K562 (cell line): ENCODE measurements at regions not wholly inside any gene's neighbourhood (a gene's known extent, or its start where the extent isn't known, plus 50 kb on each side); places are given as distances from the start of the nearest gene placed in this dataset.

Source experiments
- ATAC-seq: fragments of 200-7000 bp; cut with Tn5 transposase; 3 replicates; pipeline ENCODE4 v1.9.1; 2020; ENCODE audit warnings: moderate library complexity
- BruUV-seq: library from RNA; stranded (reverse); fragments of 400-500 nt; replicated peaks from 2 replicates; lab custom pipeline; 2021; lab: Mats Ljungman, UMichigan
- CTCF ChIA-PET: fragments of 300-600 bp; formaldehyde crosslinking; extraction: SDS; loops from one replicate; lab custom pipeline; 2021; ENCODE audit warnings: low intra/inter-chr PET ratio; lab: Yijun Ruan, JAX
- POLR2A ChIA-PET: fragments of 300-600, 350-650 bp; sonication (Branson Sonifier 250); formaldehyde crosslinking; extraction: SDS; loops from one replicate; lab custom pipeline; 2021; ENCODE audit warnings: antibody characterized with exemption, inconsistent platforms; lab: Yijun Ruan, JAX
- DNase-seq, 4 experiments: peaks; one replicate each; pipeline versions ENCODE4 v3.0.0 to v3.0.0-alpha.2; 2011 to 2018; ENCODE audit warnings: low spot score in 3 of 4, mixed read lengths in 3 of 4; ENCODE audit errors: extremely low read depth in 1 of 4
- FAIRE-seq: peaks from 2 replicates; lab custom pipeline; 2011; peaks lifted over from hg19 to GRCh38; lab: Jason Lieb, UNC
- H2AFZ ChIP-seq: 2 replicates; pipeline ENCODE4 v1.6.0; 2011; ENCODE audit warnings: low read depth, low read length, control low read depth, inconsistent platforms
- H3K27ac ChIP-seq: fragments of 200-600 bp; 3 replicates; pipeline ENCODE4 v1.8.0; 2011; ENCODE audit warnings: low read depth, mild to moderate bottlenecking, control low read depth, inconsistent platforms, low read length, moderate library complexity, mixed read lengths; ENCODE audit errors: extremely low read depth
- H3K27me3 ChIP-seq, 2 experiments: fragments of 300-600 bp in 1 of 2; 2 replicates in 1 of 2; 3 replicates in 1 of 2; pipeline versions ENCODE4 v1.6.0 to v1.8.0; 2011; ENCODE audit warnings: inconsistent platforms in 2 of 2, low read length in 2 of 2, mild to moderate bottlenecking in 1 of 2, mixed read lengths in 1 of 2, moderate library complexity in 1 of 2; ENCODE audit not compliant: control insufficient read depth in 2 of 2, insufficient read depth in 2 of 2
- H3K36me3 ChIP-seq: fragments of 300-600 bp; 3 replicates; pipeline ENCODE4 v1.8.0; 2011; ENCODE audit warnings: mild to moderate bottlenecking, low read length, inconsistent platforms; ENCODE audit not compliant: control insufficient read depth, insufficient read depth
- H3K4me1 ChIP-seq, 2 experiments: fragments of 200-600 bp in 1 of 2; replicated peaks in 1 of 2; 2 replicates in 1 of 2; 3 replicates in 1 of 2; pipeline versions ENCODE4 v1.5.1 to v1.8.0; 2011; ENCODE audit warnings: inconsistent platforms in 2 of 2, low read length in 2 of 2, mild to moderate bottlenecking in 1 of 2, mixed read lengths in 1 of 2, moderate library complexity in 1 of 2; ENCODE audit not compliant: control insufficient read depth in 2 of 2, insufficient read depth in 2 of 2
- H3K4me2 ChIP-seq: 2 replicates; pipeline ENCODE4 v1.6.1; 2011; ENCODE audit warnings: low read length, control low read depth, inconsistent platforms, mixed read lengths; ENCODE audit not compliant: insufficient read depth
- H3K4me3 ChIP-seq: fragments of 200-600 bp; sonication (generic), shearing (Covaris generic); 2 replicates; pipeline ENCODE4 v1.5.1; 2016; ENCODE audit warnings: control low read depth, inconsistent platforms
- H3K79me2 ChIP-seq: fragments of 200-600 bp; 3 replicates; pipeline ENCODE4 v1.8.0; 2011; ENCODE audit warnings: low read length, inconsistent platforms; ENCODE audit not compliant: control insufficient read depth, insufficient read depth
- H3K9ac ChIP-seq, 2 experiments: 2 replicates each; pipeline versions ENCODE4 v1.6.0 to v1.6.1; 2011; ENCODE audit warnings: low read depth in 2 of 2, low read length in 2 of 2, control low read depth in 1 of 2, inconsistent platforms in 1 of 2, mild to moderate bottlenecking in 1 of 2, mixed read lengths in 1 of 2; ENCODE audit not compliant: insufficient read depth in 1 of 2
- H3K9me1 ChIP-seq: one replicate; pipeline ENCODE4 v1.6.0; 2011; ENCODE audit warnings: inconsistent platforms, mild to moderate bottlenecking, low read length, moderate library complexity; ENCODE audit not compliant: control insufficient read depth, insufficient read depth
- H3K9me3 ChIP-seq: replicated peaks from 2 replicates; pipeline ENCODE4 v1.5.1; 2011; ENCODE audit warnings: low read depth, low read length, inconsistent platforms; ENCODE audit not compliant: control insufficient read depth, insufficient read depth
- H4K20me1 ChIP-seq: replicated peaks from 2 replicates; pipeline ENCODE4 v1.6.1; 2011; ENCODE audit warnings: low read length, inconsistent platforms, mixed read lengths; ENCODE audit not compliant: control insufficient read depth, insufficient read depth
- ATF4 ChIP-seq: fragments of 450-650 bp; formaldehyde crosslinking; IDR thresholded peaks from 2 replicates; pipeline ENCODE4 v1.4.0; 2022; ENCODE audit warnings: mild to moderate bottlenecking, moderate library complexity
- CEBPG ChIP-seq, 3 experiments: fragments of 200-800 bp in 1 of 3; sonication (Bioruptor generic) in 1 of 3; sonication (generic) in 1 of 3; formaldehyde crosslinking in 1 of 3; IDR thresholded peaks in 2 of 3; conservative IDR thresholded peaks in 1 of 3; 2 replicates each; pipeline versions ENCODE4 v1.6.1 to v1.8.0; 2016 to 2022; ENCODE audit warnings: missing compliant biosample characterization in 2 of 3, missing genetic modification characterization in 2 of 3, mild to moderate bottlenecking in 1 of 3, missing genetic modification reagents in 1 of 3
- CEBPZ ChIP-seq: fragments of 150-350 bp; IDR thresholded peaks from 2 replicates; pipeline ENCODE4 v1.6.1; 2014; ENCODE audit warnings: low read depth, mild to moderate bottlenecking, low read length, borderline replicate concordance
- E2F4 ChIP-seq: sonication (generic); formaldehyde crosslinking; IDR thresholded peaks from 2 replicates; pipeline ENCODE4 v1.8.0; 2022; ENCODE audit warnings: mild to moderate bottlenecking, low read depth, missing genetic modification reagents
- FOXA1 ChIP-seq: fragments of 450-650 bp; IDR thresholded peaks from 2 replicates; pipeline ENCODE4 v1.6.1; 2016; ENCODE audit warnings: mild to moderate bottlenecking, borderline replicate concordance
- GABPB1 ChIP-seq: sonication (generic); formaldehyde crosslinking; IDR thresholded peaks from 2 replicates; pipeline ENCODE4 v1.8.0; 2022; ENCODE audit warnings: mild to moderate bottlenecking, missing genetic modification reagents
- HDAC6 ChIP-seq: IDR thresholded peaks from 2 replicates; pipeline ENCODE4 v1.6.1; 2012; ENCODE audit warnings: low read depth, mild to moderate bottlenecking, control low read depth, inconsistent platforms, low read length, moderate library complexity
- IFI16 ChIP-seq: fragments of 250-450 bp; sonication (Bioruptor Pico); IDR thresholded peaks from 2 replicates; pipeline ENCODE4 v2.1.2; 2022; ENCODE audit warnings: mild to moderate bottlenecking, inconsistent platforms
- KHSRP ChIP-seq: fragments of 450-650 bp; IDR thresholded peaks from 2 replicates; pipeline ENCODE4 v1.6.1; 2017
- NFYB ChIP-seq: IDR thresholded peaks from 2 replicates; pipeline ENCODE4 v1.6.1; 2011; ENCODE audit warnings: mild to moderate bottlenecking, moderate library complexity; ENCODE audit not compliant: insufficient read length; ENCODE audit errors: extremely low read depth
- TEAD1 ChIP-seq, 2 experiments: fragments of 450-650 bp in 1 of 2; sonication (generic) in 1 of 2; formaldehyde crosslinking; IDR thresholded peaks; 2 replicates each; pipeline versions ENCODE4 v1.4.0 to v1.8.0; 2020 to 2022; ENCODE audit warnings: mild to moderate bottlenecking in 2 of 2, missing genetic modification reagents in 1 of 2
- TFE3 ChIP-seq: fragments of 450-650 bp; formaldehyde crosslinking; IDR thresholded peaks from 2 replicates; pipeline ENCODE4 v1.4.0; 2020; ENCODE audit warnings: mild to moderate bottlenecking, mixed read lengths
- ZFPM2 ChIP-seq: fragments of 250-450 bp; sonication (Bioruptor Pico); IDR thresholded peaks from 2 replicates; pipeline ENCODE4 v1.5.1; 2022; ENCODE audit warnings: mild to moderate bottlenecking
- ZNF133 ChIP-seq: fragments of 250-450 bp; sonication (Bioruptor Pico); IDR thresholded peaks from 2 replicates; pipeline ENCODE4 v1.4.0; 2020; ENCODE audit warnings: mild to moderate bottlenecking
- ZNF347 ChIP-seq: fragments of 450-650 bp; formaldehyde crosslinking; IDR thresholded peaks from 2 replicates; pipeline ENCODE4 v1.4.0; 2020; ENCODE audit warnings: low read depth, mild to moderate bottlenecking, moderate library complexity
- ZNF384 ChIP-seq: IDR thresholded peaks from 2 replicates; pipeline ENCODE4 v1.6.1; 2012; ENCODE audit warnings: low read depth, low read length, improper control_type of control experiment
- ZNF561 ChIP-seq: fragments of 450-650 bp; formaldehyde crosslinking; conservative IDR thresholded peaks from 2 replicates; pipeline ENCODE4 v1.4.0; 2020; ENCODE audit warnings: mild to moderate bottlenecking, moderate library complexity
- WGBS: fragments of 100-300 bp; shearing (Covaris generic); methylation state at CpG from one replicate; pipeline ENCODE4 v1.1.6; 2016; ENCODE audit warnings: low coverage, mixed read lengths; ENCODE audit not compliant: insufficient coverage; ENCODE audit errors: missing lambda C conversion rate; 5-methylcytosine and 5-hydroxymethylcytosine counted together
- in situ Hi-C: fragments of 300-500 bp; cut with MboI; formaldehyde crosslinking; loops from 4 replicates; pipeline ENCODE4 v1.15.0; 2018; ENCODE audit warnings: inconsistent platforms, mixed read lengths
- intact Hi-C: fragments of 100-400 bp; cut with micrococcal nuclease; formaldehyde crosslinking; loops from 2 replicates; pipeline ENCODE4 v1.14.2; 2022

GRCh38 chr11:29119116-29119515 is 897.7 kb downstream of the KCNA4 start:
- in situ Hi-C loops, result no loop called here
- no peak overlapping the region for H3K4me2 ChIP-seq
- no peaks in the 10 kb centered on the region for H3K36me3 ChIP-seq
- no peaks in the 10 kb centered on the region for H4K20me1 ChIP-seq
- H3K9me3 ChIP-seq, result no peaks in the 10 kb centered on the region
- no peak overlapping the region for H3K27ac ChIP-seq
- WGBS, result 0% methylated on average over 1 of the region's 1 CpG
- H3K4me1 ChIP-seq, result no peaks in the 10 kb centered on the region
- H3K4me3 ChIP-seq, result no peak overlapping the region
- no peak for ATAC-seq
- CTCF ChIA-PET, result no interaction called here
- H3K79me2 ChIP-seq, result no peaks in the 10 kb centered on the region
- POLR2A ChIA-PET, result no interaction called here
- no peaks in the 10 kb centered on the region for H3K9me1 ChIP-seq
- H2AFZ ChIP-seq, result no peak overlapping the region
- FAIRE-seq, result no peak
- no peak for DNase-seq
- H3K9ac ChIP-seq, result no peak overlapping the region
- no peaks in the 10 kb centered on the region for H3K27me3 ChIP-seq
- BruUV-seq, result no TSS peak
- intact Hi-C loops, result no loop called here
- TF ChIP-seq ZNF133 (CRISPR knock-in tag) (no peak), E2F4 (no peak), TEAD1 (CRISPR knock-in tag; IDR thresholded peaks at IDR 0.05) (no peak), ZFPM2 (CRISPR knock-in tag) (no peak), CEBPZ (no peak), HDAC6 (no peak), GABPB1 (no peak), CEBPG (CRISPR knock-in tag; IDR thresholded peaks at IDR 0.05) (no peak), CEBPG (tag; conservative IDR thresholded peaks at IDR 0.05 in 1 of 2, IDR thresholded peaks at IDR 0.05 in 1 of 2) (no peak), ATF4 (CRISPR knock-in tag) (no peak), FOXA1 (no peak), ZNF561 (CRISPR knock-in tag) (no peak), ZNF384 (no peak), KHSRP (no peak), ZNF347 (CRISPR knock-in tag) (no peak), IFI16 (no peak), NFYB (no peak), TFE3 (CRISPR knock-in tag) (no peak)
